ENCODE measurements at regions not wholly inside any gene's neighbourhood (a gene's known extent, or its start where the extent isn't known, plus 50 kb on each side); places are given as distances from the start of the nearest gene placed in this dataset.

DNA sequence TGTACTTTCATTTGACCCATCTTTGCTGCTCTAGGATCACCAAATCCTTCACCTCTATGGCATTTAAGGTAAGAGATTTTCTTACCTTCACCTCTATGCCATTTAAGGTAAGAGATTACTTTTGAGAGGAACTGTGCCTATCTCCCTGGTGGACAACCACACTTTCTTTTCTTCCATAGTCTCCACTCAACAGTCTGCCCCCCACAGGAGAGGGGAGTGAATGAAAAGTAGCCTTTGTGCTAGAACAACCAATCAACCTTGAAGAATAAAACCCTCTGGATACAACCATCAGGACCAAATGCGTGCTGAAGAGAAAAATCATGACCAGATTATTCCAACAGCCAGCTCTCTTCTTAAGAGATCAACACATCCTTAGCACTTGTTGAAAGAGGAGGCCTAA is 258.6 kb upstream of the TMPO start:
- TF ChIP-seq, protein P1, sequence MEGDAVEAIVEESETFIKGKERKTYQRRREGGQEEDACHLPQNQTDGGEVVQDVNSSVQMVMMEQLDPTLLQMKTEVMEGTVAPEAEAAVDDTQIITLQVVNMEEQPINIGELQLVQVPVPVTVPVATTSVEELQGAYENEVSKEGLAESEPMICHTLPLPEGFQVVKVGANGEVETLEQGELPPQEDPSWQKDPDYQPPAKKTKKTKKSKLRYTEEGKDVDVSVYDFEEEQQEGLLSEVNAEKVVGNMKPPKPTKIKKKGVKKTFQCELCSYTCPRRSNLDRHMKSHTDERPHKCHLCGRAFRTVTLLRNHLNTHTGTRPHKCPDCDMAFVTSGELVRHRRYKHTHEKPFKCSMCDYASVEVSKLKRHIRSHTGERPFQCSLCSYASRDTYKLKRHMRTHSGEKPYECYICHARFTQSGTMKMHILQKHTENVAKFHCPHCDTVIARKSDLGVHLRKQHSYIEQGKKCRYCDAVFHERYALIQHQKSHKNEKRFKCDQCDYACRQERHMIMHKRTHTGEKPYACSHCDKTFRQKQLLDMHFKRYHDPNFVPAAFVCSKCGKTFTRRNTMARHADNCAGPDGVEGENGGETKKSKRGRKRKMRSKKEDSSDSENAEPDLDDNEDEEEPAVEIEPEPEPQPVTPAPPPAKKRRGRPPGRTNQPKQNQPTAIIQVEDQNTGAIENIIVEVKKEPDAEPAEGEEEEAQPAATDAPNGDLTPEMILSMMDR (IDR thresholded peaks at IDR 0.05): no peak
- no peak for TF ChIP-seq EZH2phosphoT487 (IDR thresholded peaks at IDR 0.05)
- no peak for TF ChIP-seq EZH2 (IDR thresholded peaks at IDR 0.05)
